Neural crest cell (in vitro differentiated cells): ENCODE measurements at regions not wholly inside any gene's neighbourhood (a gene's known extent, or its start where the extent isn't known, plus 50 kb on each side); places are given as distances from the start of the nearest gene placed in this dataset.

Experiments
- DNase-seq: peaks from one replicate; pipeline ENCODE4 v3.0.0; 2021; ENCODE audit warnings: low read depth, mixed read lengths, low spot score
- H3K27ac Mint-ChIP-seq: one replicate; pipeline ENCODE4 v1.8.0; 2021; ENCODE audit warnings: mild to moderate bottlenecking, mixed read lengths; ENCODE audit not compliant: unreplicated experiment
- H3K27me3 Mint-ChIP-seq: 2 replicates; pipeline ENCODE4 v1.8.0; 2021; ENCODE audit warnings: low read depth, mild to moderate bottlenecking, mixed read lengths
- H3K36me3 Mint-ChIP-seq: 2 replicates; pipeline ENCODE4 v1.8.0; 2021; ENCODE audit warnings: low read depth, mild to moderate bottlenecking, mixed read lengths
- H3K4me1 Mint-ChIP-seq: 2 replicates; pipeline ENCODE4 v1.8.0; 2021; ENCODE audit warnings: mixed read lengths
- H3K4me3 Mint-ChIP-seq: one replicate; pipeline ENCODE4 v1.8.0; 2021; ENCODE audit warnings: mild to moderate bottlenecking, mixed read lengths
- H3K9me3 Mint-ChIP-seq: 2 replicates; pipeline ENCODE4 v1.8.0; 2021; ENCODE audit warnings: mixed read lengths
- TF ChIP-seq, protein P1 (sequence below): fragments of 200-600 bp; sonication (generic); conservative IDR thresholded peaks from 2 replicates; pipeline ENCODE4 v1.5.0; 2021; ENCODE audit warnings: antibody characterized with exemption, mild to moderate bottlenecking

GRCh38 chr4:114334884-114335330 is 263.7 kb upstream of the UGT8 start:
- DNase-seq = no peak
- Mint-ChIP-seq H3K36me3 (no peaks in the 10 kb centered on the region), H3K4me3 (no peak overlapping the region), H3K4me1 (no peaks in the 10 kb centered on the region), H3K27ac (no peak overlapping the region), H3K27me3 (no peaks in the 10 kb centered on the region), H3K9me3 (peaks cover 2% of the 10 kb centered on the region)
- TF ChIP-seq, protein P1, sequence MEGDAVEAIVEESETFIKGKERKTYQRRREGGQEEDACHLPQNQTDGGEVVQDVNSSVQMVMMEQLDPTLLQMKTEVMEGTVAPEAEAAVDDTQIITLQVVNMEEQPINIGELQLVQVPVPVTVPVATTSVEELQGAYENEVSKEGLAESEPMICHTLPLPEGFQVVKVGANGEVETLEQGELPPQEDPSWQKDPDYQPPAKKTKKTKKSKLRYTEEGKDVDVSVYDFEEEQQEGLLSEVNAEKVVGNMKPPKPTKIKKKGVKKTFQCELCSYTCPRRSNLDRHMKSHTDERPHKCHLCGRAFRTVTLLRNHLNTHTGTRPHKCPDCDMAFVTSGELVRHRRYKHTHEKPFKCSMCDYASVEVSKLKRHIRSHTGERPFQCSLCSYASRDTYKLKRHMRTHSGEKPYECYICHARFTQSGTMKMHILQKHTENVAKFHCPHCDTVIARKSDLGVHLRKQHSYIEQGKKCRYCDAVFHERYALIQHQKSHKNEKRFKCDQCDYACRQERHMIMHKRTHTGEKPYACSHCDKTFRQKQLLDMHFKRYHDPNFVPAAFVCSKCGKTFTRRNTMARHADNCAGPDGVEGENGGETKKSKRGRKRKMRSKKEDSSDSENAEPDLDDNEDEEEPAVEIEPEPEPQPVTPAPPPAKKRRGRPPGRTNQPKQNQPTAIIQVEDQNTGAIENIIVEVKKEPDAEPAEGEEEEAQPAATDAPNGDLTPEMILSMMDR = no peak

- Mint-ChIP-seq H3K36me3 (no peaks in the 10 kb centered on the region), H3K27me3 (no peaks in the 10 kb centered on the region), H3K4me3 (no peak overlapping the region), H3K9me3 (peaks cover 2% of the 10 kb centered on the region), H3K27ac (no peak overlapping the region), H3K4me1 (no peaks in the 10 kb centered on the region)
- TF ChIP-seq, protein P1 = no peak
- DNase-seq = no peak
These were observed 263.3 kb upstream of the UGT8 start for GRCh38 chr4:114335339-114335738.

GRCh38 chr4:114343015-114343414 is 255.6 kb upstream of the UGT8 start:
- peaks cover 2% of the 10 kb centered on the region for H3K9me3 Mint-ChIP-seq

DNA sequence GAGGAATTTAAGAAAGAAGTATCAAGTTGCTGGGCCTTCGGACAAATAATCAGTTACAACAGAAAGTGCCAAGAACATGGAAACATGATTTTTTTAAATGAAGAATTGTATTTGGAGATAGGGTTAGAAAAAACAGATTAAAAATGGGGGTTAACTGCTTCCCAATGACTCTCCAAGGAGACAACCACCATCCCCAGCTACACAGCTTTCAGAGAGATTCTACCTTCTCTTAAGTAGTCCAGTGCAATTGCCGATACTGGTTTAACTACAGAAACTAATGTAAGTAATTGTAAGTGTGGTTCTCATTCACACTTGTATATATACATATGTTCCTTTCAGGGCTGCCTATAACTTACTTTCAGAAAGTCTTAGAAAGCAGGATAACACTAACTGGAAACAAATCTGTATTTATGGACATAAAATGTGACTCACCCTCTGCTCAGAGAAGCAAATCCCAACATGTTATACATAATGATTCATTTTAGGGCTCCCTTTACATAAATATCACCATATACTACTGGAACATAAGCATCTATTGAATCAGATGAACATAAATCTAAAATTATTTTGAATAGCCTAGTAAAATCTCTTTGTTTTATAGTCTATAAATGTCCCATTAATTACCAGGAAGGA is 248.9 kb upstream of the UGT8 start:
- peaks cover 7% of the 10 kb centered on the region for H3K9me3 Mint-ChIP-seq
- H3K4me3 Mint-ChIP-seq = no peak overlapping the region
- no peaks in the 10 kb centered on the region for H3K27me3 Mint-ChIP-seq
- H3K4me1 Mint-ChIP-seq = no peaks in the 10 kb centered on the region
- H3K36me3 Mint-ChIP-seq = peaks cover 4% of the 10 kb centered on the region
- TF ChIP-seq, protein P1 = no peak
- DNase-seq = no peak
- H3K27ac Mint-ChIP-seq = no peak overlapping the region

More at GRCh38 chr4:114343015-114343414, 255.6 kb upstream of the UGT8 start:
- Mint-ChIP-seq H3K4me3 (no peak overlapping the region), H3K4me1 (no peaks in the 10 kb centered on the region), H3K27ac (no peak overlapping the region), H3K36me3 (no peaks in the 10 kb centered on the region), H3K27me3 (no peaks in the 10 kb centered on the region)
- no peak for DNase-seq
- TF ChIP-seq, protein P1 = no peak

DNA sequence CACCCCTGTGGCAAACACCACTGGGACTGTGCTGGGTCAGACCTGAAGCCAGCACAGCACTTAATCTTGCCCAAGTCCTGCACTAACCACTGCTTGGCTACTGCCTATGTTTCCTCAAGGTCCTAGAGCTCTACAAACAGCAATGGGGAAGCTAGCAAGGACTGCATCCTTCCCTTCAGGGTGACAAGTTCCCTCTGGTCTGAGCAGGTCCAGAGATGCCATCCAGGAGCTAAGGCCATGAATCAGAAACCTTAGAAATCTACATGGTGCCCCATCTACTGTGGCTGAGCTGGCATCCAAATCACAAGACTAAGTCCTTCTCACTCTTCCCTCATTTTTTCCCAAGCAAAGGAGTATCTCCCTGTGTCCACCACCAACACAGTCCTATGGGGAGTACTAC is 239.7 kb upstream of the UGT8 start:
- no peak overlapping the region for H3K27ac Mint-ChIP-seq
- no peak overlapping the region for H3K4me3 Mint-ChIP-seq
- TF ChIP-seq, protein P1 = no peak
- no peaks in the 10 kb centered on the region for H3K36me3 Mint-ChIP-seq
- H3K27me3 Mint-ChIP-seq = no peaks in the 10 kb centered on the region
- DNase-seq = no peak
- no peaks in the 10 kb centered on the region for H3K4me1 Mint-ChIP-seq
- peaks cover 7% of the 10 kb centered on the region for H3K9me3 Mint-ChIP-seq
